BLaER1 treated with 17β-estradiol and CSF1 and Interleukin-3, amounts not matched to agents 10 nM and 100 nM (cell line): ENCODE measurements at regions not wholly inside any gene's neighbourhood (a gene's known extent, or its start where the extent isn't known, plus 50 kb on each side); places are given as distances from the start of the nearest gene placed in this dataset.

Experiments used
- H3K27ac ChIP-seq, 11 experiments: shearing (Covaris generic); formaldehyde crosslinking; 2 replicates each; pipeline ENCODE4 v1.8.1; 2022
- H3K27me3 ChIP-seq, 11 experiments: shearing (Covaris generic); formaldehyde crosslinking; 2 replicates each; pipeline ENCODE4 v1.8.1; 2022
- H3K36me3 ChIP-seq, 11 experiments: shearing (Covaris generic); formaldehyde crosslinking; 2 replicates each; pipeline ENCODE4 v1.8.1; 2022
- H3K4me1 ChIP-seq, 10 experiments: shearing (Covaris generic); formaldehyde crosslinking; 2 replicates each; pipeline ENCODE4 v1.8.1; 2022
- H3K4me2 ChIP-seq, 11 experiments: shearing (Covaris generic); formaldehyde crosslinking; 2 replicates each; pipeline ENCODE4 v1.8.1; 2022
- H3K4me3 ChIP-seq, 10 experiments: shearing (Covaris generic); formaldehyde crosslinking; 2 replicates each; pipeline ENCODE4 v1.8.1; 2022
- H3K9ac ChIP-seq, 11 experiments: shearing (Covaris generic); formaldehyde crosslinking; 2 replicates each; pipeline ENCODE4 v1.8.1; 2022
- H3K9me3 ChIP-seq, 11 experiments: shearing (Covaris generic); formaldehyde crosslinking; replicated peaks in 1 of 11; 2 replicates each; pipeline ENCODE4 v1.8.1; 2022
- H4K20me1 ChIP-seq, 11 experiments: shearing (Covaris generic); formaldehyde crosslinking; 2 replicates each; pipeline ENCODE4 v1.8.1; 2022
- Cebpa-rat ChIP-seq, 11 experiments: shearing (Covaris generic); IDR thresholded peaks; 2 replicates each; pipeline ENCODE4 v1.8.1; 2022

- no peaks in the 10 kb centered on the region for H3K4me1 ChIP-seq
- TF ChIP-seq Cebpa-rat (IDR thresholded peaks at IDR 0.05), result no peak
- H3K9ac ChIP-seq, result no peak overlapping the region
These were observed 654.6 kb downstream of the RAPGEF2 start for GRCh38 chr4:159757499-159757898.

GRCh38 chr4:159758061-159758460 is 655.2 kb downstream of the RAPGEF2 start:
- Histone ChIP-seq H3K9me3 (peaks cover 4 to 16% (median 10%) of the 10 kb centered on the region in 11 experiments; a peak in 12 of 22 replicates), H3K4me2 (no peak overlapping the region), H3K27me3 (no peaks in the 10 kb centered on the region), H3K4me1 (no peaks in the 10 kb centered on the region), H3K27ac (no peak overlapping the region), H3K36me3 (no peaks in the 10 kb centered on the region), H4K20me1 (no peaks in the 10 kb centered on the region), H3K9ac (no peak overlapping the region), H3K4me3 (no peak overlapping the region)
- TF ChIP-seq Cebpa-rat (IDR thresholded peaks at IDR 0.05), result no peak

More at GRCh38 chr4:159757499-159757898, 654.6 kb downstream of the RAPGEF2 start:
- Histone ChIP-seq H3K4me3 (no peak overlapping the region), H3K36me3 (no peaks in the 10 kb centered on the region), H3K9me3 (peaks cover 4 to 16% (median 10%) of the 10 kb centered on the region in 11 experiments; a peak in 12 of 22 replicates), H3K27ac (no peak overlapping the region), H3K27me3 (no peaks in the 10 kb centered on the region), H3K4me2 (no peak overlapping the region), H4K20me1 (no peaks in the 10 kb centered on the region)

- Histone ChIP-seq H3K9ac (no peak overlapping the region), H3K4me3 (no peak overlapping the region), H3K27ac (no peak overlapping the region), H3K36me3 (no peaks in the 10 kb centered on the region), H3K4me2 (no peak overlapping the region), H3K4me1 (no peaks in the 10 kb centered on the region), H3K27me3 (no peaks in the 10 kb centered on the region), H3K9me3 (no peaks in the 10 kb centered on the region), H4K20me1 (no peaks in the 10 kb centered on the region)
- no peak for TF ChIP-seq Cebpa-rat (IDR thresholded peaks at IDR 0.05)
These were observed 659.8 kb downstream of the RAPGEF2 start for GRCh38 chr4:159762672-159763071.

GRCh38 chr4:159764343-159764952 is 661.6 kb downstream of the RAPGEF2 start:
- no peak overlapping the region for H3K9ac ChIP-seq
- H3K27ac ChIP-seq, result no peak overlapping the region
- TF ChIP-seq Cebpa-rat (IDR thresholded peaks at IDR 0.05), result no peak
- no peak overlapping the region for H3K4me3 ChIP-seq
- H3K36me3 ChIP-seq, result no peaks in the 10 kb centered on the region
- no peak overlapping the region for H3K4me2 ChIP-seq
- H3K27me3 ChIP-seq, result no peaks in the 10 kb centered on the region
- no peaks in the 10 kb centered on the region for H3K4me1 ChIP-seq
- H3K9me3 ChIP-seq, result no peaks in the 10 kb centered on the region
- H4K20me1 ChIP-seq, result no peaks in the 10 kb centered on the region

GRCh38 chr4:159765382-159765781 is 662.5 kb downstream of the RAPGEF2 start:
- H3K4me1 ChIP-seq, result no peaks in the 10 kb centered on the region
- H3K4me2 ChIP-seq, result no peak overlapping the region
- H3K4me3 ChIP-seq, result no peak overlapping the region
- H3K9ac ChIP-seq, result no peak overlapping the region
- H3K9me3 ChIP-seq, result no peaks in the 10 kb centered on the region
- no peak for TF ChIP-seq Cebpa-rat (IDR thresholded peaks at IDR 0.05)
- no peaks in the 10 kb centered on the region for H3K36me3 ChIP-seq
- no peaks in the 10 kb centered on the region for H4K20me1 ChIP-seq
- no peak overlapping the region for H3K27ac ChIP-seq
- no peaks in the 10 kb centered on the region for H3K27me3 ChIP-seq

- Histone ChIP-seq H4K20me1 (no peaks in the 10 kb centered on the region), H3K27me3 (no peaks in the 10 kb centered on the region), H3K27ac (no peak overlapping the region), H3K9ac (no peak overlapping the region), H3K4me1 (no peaks in the 10 kb centered on the region), H3K4me2 (no peak overlapping the region), H3K9me3 (no peaks in the 10 kb centered on the region), H3K36me3 (no peaks in the 10 kb centered on the region), H3K4me3 (no peak overlapping the region)
- no peak for TF ChIP-seq Cebpa-rat (IDR thresholded peaks at IDR 0.05)
These were observed 663.4 kb downstream of the RAPGEF2 start for GRCh38 chr4:159766241-159766640.

- H3K36me3 ChIP-seq, result no peaks in the 10 kb centered on the region
- H3K9me3 ChIP-seq, result no peaks in the 10 kb centered on the region
These were observed 664.5 kb downstream of the RAPGEF2 start for GRCh38 chr4:159767406-159767805.

GRCh38 chr4:159768016-159768415 is 665.1 kb downstream of the RAPGEF2 start:
- no peak for TF ChIP-seq Cebpa-rat (IDR thresholded peaks at IDR 0.05)
- no peak overlapping the region for H3K4me2 ChIP-seq
- H3K27ac ChIP-seq, result no peak overlapping the region
- H3K27me3 ChIP-seq, result no peaks in the 10 kb centered on the region
- no peak overlapping the region for H3K4me3 ChIP-seq
- H4K20me1 ChIP-seq, result no peaks in the 10 kb centered on the region
- H3K4me1 ChIP-seq, result no peaks in the 10 kb centered on the region
- H3K36me3 ChIP-seq, result no peaks in the 10 kb centered on the region
- no peak overlapping the region for H3K9ac ChIP-seq
- no peaks in the 10 kb centered on the region for H3K9me3 ChIP-seq

More at GRCh38 chr4:159767406-159767805, 664.5 kb downstream of the RAPGEF2 start:
- Histone ChIP-seq H3K27ac (no peak overlapping the region), H3K9ac (no peak overlapping the region), H3K4me2 (no peak overlapping the region), H4K20me1 (no peaks in the 10 kb centered on the region), H3K4me1 (no peaks in the 10 kb centered on the region), H3K27me3 (no peaks in the 10 kb centered on the region), H3K4me3 (no peak overlapping the region)
- no peak for TF ChIP-seq Cebpa-rat (IDR thresholded peaks at IDR 0.05)

- no peaks in the 10 kb centered on the region for H3K36me3 ChIP-seq
- TF ChIP-seq Cebpa-rat (IDR thresholded peaks at IDR 0.05), result no peak
- H4K20me1 ChIP-seq, result no peaks in the 10 kb centered on the region
- H3K4me2 ChIP-seq, result no peak overlapping the region
- H3K4me1 ChIP-seq, result no peaks in the 10 kb centered on the region
- H3K27ac ChIP-seq, result no peak overlapping the region
- no peaks in the 10 kb centered on the region for H3K9me3 ChIP-seq
- no peaks in the 10 kb centered on the region for H3K27me3 ChIP-seq
- H3K9ac ChIP-seq, result no peak overlapping the region
- H3K4me3 ChIP-seq, result no peak overlapping the region
These were observed 667.5 kb downstream of the RAPGEF2 start for GRCh38 chr4:159770401-159770800.

- Histone ChIP-seq H3K4me2 (no peak overlapping the region), H3K27ac (no peak overlapping the region), H3K36me3 (no peaks in the 10 kb centered on the region), H3K27me3 (no peaks in the 10 kb centered on the region), H3K4me1 (no peaks in the 10 kb centered on the region), H3K9me3 (no peaks in the 10 kb centered on the region), H4K20me1 (no peaks in the 10 kb centered on the region), H3K4me3 (no peak overlapping the region), H3K9ac (no peak overlapping the region)
- no peak for TF ChIP-seq Cebpa-rat (IDR thresholded peaks at IDR 0.05)
These were observed 668.1 kb downstream of the RAPGEF2 start for GRCh38 chr4:159770969-159771368.
